Stimulated activated CD4-positive, alpha-beta T cell treated with anti-CD3 and anti-CD28 coated beads, Interleukin-4, amount 100 ng/mL, for 1 hour (primary cell): ENCODE measurements at regions not wholly inside any gene's neighbourhood (a gene's known extent, or its start where the extent isn't known, plus 50 kb on each side); places are given as distances from the start of the nearest gene placed in this dataset.
A peak's percentile ranks its signal among the peaks of the same experiment; 100 is the strongest.
"Not testable (repeated sequence)": the region's sequence is repeated elsewhere in the genome, so short reads cannot be mapped to it uniquely, and the experiment has no call there.

Source experiments
- DNase-seq: peaks from one replicate; pipeline ENCODE4 v3.0.0-alpha.2; 2020

DNA sequence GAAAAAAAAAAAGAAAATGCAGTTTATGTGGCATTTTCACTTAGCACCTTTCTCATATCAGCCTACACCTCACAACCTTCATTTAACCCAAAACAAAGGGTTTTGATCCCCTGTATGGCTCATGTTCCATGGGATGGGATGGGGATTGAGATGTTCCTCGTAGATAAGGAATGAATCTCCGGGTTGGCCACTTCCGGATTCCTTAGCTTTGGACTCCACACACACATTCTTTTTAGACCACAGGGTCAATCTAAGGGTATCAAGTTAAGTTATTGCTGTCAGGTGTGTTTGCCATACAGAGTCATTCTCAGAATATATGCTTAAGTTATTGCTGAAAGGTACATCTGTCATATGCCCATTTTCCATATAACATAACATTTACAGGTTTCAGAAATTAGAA, 301.4 kb upstream of the TGFBR2 start:
- no peak for DNase-seq

DNA sequence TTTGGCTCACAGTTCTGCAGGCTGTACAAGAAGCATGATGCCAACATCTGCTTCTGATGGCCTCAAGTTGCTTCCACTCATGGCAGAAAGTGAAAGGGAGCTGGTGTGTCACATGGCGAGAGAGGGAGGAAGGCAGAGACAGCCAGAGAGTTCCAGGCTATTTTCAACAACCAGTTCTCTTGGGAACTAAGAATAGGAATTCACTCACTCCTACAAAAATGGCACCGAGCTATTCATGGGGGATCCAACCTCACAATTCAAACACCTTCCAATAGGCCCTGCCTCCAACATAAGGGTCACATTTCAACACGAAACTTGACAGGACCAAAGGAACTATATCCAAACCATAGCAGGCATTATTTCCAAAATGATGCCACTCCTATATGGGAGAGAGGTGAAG, 299.5 kb upstream of the TGFBR2 start:
- DNase-seq = no peak

DNA sequence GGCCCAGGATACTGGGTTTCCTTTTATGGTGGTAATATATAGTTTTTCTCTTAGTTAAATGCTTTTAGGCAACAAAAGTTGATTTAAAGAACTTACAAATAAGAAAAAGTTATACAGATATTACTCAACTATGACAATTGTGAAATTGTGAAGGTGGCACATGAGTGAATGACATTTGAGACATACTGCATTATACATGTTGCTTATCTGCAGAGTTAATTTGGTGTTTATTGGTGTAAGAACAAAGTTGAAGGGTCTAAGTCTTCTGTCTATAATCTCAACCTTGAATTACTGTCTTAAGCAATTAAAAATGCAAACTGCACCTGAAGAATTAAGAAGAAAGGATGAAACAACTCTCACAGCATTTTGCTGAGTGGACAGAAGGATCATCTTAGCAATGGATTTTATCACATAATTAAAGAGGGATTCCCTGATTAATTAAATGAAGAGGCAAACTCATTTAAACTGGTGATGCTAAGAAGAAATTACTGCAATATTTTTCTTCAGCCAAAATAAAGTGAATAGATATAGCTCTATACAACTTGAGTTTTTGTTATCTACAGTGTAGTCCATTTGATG, 298.9 kb upstream of the TGFBR2 start:
- no peak for DNase-seq

DNA sequence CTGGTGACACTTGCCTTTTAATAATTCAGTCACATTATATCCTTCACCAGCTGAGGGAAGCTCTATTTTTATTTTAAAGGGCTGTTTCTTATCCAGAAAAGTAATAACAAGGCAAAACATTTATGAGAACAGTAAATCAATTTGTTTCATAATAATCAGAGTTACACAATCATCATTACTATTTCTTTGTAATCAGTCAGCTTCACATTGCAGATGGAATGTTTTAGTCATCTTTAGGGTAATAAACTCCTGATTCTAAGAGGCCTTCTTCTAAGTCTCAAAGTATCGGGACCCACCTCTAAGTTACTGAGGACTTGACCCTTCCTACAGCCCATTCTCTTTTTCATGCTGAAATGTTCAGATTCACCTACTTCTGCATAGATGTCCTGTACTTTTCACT, 298.3 kb upstream of the TGFBR2 start:
- DNase-seq = no peak

DNA sequence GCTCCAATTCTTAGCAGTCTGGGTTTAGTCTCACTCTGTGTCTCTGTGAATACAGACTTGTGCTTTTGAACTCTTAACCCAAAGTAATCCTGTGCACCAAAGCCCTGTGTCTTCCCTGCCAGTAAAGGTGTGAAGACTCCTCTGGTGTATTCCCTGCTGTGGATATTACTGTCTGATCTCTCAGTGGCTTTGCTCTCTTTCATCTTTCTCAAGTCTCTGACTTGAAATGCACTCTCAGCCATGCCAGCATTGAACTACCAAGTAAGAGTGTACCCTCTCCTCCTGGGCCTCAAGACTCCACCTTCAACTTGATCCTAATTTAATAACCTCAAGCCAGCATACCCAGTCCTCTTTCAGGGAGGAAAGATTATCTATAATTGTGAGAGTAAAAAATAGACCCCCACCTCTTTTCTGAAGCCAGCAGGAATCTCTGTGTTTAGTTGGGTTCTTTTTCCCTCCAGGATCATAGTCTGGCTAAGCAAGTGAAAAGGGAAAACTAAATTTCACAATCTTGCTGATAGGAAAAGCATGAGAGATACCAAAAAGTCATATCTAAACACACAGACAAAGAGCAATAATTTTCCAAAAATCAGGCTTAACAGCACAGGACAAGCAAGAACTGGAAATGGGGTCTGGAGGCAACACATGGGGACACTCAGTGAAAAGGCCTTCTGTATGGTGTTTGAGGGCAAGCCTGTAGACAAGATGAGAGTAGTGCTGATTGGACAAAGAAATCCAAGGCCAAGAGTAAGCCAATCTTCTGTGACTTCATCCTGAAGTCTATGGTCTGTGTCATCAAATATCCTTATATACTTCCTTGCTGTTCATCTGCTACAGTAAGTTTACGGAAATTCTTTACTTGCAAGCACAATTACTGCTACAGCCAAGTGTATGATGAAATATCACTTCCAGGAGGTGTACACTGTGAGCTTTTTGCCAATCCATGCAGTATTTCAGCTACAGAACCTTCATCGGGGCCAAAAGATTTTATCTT, 296.1 kb upstream of the TGFBR2 start:
- DNase-seq = no peak

DNA sequence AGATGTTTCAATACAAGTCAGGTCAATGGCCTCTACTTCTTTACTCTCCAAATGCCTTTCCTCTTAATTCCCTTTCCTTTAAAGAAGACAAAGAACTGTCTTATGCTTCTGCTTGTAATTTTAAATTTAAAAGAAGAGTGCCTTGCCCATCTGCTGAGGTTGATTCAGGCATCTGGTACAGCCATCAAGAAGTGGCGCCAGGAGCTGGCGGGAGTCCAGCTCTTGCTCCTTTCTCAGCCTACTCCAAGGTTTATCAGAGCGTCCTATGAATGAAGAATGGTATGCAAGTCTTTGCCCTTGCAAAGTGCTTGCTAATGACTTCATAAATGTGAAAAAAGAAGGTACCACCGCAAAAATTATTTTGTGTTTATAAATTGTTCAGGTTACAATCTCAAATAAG, 294.6 kb upstream of the TGFBR2 start:
- DNase-seq = no peak

DNA sequence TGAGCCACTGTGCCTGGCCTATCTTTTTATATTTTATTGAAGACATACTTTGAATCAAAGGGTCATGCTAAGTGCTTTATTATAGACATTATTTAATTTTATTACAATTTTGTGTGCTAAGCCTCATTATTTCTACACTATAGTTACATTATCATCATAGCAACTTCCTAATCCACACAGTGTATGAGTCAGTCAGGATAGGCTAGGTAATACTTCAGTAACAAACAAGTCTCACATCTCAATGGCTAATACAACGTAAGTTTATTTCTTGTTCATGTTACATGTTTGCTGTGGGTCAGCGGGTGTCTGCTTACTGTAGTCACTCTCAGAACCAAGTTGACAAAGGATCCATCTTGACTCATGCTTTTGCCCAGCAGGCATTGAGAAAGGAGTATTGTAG, 292.6 kb upstream of the TGFBR2 start:
- no peak for DNase-seq

DNA sequence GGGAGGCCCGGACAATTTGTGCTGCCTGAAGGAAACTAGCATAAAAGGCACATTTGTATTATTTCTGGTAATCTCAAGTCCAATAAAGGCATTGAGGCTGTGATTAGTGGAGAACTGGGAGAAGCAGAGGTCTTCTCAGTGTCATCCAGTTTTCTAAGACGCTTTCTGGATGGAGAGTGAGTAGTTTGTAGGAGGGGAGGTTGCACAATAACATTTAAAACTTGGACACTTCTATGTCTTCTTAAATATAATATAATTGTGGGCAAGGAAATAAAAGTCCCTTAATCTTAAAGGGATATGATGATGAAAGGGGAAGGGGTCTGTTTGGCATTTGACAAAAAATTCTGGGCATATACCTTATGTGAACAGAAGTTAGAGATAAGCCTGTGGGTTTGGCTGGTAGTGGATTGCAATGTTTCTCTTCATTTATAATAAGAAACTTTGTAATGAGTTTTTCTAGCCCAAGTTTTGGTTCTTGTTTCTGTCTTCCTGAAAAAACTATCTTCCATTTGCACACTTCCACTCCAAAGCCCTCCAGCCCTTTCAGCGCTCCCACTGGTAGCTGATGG, 291.6 kb upstream of the TGFBR2 start:
- no peak for DNase-seq

DNA sequence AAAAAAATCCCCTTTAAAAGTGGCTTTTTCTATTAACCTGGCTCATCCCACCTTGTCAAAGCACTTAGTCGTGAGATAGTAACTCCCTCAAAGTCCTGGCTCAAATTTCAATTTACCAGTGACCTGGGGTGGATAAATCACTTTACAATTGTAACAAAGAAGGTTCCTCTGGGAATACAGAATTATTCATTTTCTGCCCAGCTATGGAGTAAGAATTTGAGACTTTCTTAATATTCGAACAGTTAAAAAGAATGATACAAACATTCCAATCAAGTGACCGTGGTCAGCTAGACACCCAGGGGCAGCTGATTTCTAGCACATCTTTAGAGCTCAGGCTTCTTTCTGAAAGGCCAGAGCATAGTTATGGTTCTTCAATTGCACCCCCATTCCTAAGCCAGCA, 291.0 kb upstream of the TGFBR2 start:
- no peak for DNase-seq

DNA sequence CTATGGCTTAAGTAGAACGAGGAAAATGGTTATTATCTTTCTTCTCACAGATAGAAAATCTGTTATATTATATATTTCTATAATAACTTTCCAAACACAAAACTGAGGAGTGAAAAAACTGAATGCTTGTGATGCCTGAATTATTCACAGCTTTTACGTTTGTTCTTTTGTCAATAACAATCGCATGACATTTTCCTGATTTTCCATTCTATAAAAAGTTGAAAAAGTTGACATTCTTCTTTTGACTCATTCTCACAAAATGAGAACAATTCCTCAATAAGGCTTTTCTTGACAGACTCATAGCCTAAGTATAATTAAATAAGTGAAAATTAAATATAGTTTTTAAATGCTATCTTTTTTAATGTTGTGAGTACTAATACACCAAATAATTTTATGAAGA, 288.8 kb upstream of the TGFBR2 start:
- DNase-seq = no peak

DNA sequence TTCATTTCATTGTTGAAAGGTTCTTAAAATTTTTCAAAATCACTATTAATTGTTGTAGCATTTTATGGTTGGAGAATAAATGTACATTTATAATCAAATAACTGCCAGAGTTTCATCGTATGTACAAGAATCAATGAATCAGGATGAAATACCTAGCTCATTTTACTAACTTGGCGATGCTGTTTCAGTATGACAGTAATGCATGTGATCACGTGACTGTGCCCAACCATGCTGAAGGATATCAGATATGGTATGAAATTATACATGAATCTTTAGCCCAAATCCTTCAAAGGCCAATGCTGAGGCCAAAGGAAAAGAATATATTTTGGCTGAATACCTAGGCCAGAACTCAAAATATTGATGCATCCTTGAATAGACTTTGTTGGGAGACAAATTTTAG, 288.3 kb upstream of the TGFBR2 start:
- DNase-seq = no peak

DNA sequence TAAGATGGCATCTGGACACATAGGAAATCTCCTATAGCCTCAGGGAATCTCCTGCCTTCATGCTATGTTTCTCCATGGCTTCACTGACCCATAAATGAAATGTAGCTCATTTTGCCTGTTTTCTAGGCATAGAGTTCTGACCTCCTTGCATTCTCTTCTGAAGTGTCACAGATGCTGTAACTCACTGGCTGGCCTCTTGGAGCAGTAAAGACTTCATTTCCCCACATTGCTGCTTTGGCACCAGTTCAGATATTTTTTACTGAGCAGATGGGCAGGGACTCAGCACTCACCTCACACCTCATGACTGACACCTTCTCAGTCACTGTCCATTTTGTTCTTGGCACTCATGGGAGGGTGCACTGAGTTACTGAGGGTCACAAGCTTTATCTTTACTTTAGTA, 286.7 kb upstream of the TGFBR2 start:
- peak; percentile 11 for DNase-seq

DNA sequence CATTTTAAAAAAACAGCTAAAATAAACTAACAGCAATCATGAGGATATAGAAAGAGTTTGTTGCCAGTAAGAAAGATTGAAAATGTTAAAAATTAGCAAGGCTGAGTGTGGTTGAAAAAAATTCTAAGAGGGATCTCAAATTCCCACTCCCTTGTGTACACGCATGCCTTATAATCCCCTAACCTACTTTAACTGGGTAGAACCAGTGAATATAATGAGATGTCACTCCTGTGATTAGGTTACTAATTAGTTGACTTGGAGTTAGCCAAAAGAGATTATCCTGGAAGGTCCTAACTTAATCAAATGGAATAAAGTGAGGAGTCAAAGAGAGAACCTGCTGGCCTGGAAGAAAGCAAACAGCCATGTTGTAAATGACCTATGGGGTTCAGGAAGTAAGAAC, 286.0 kb upstream of the TGFBR2 start:
- no peak for DNase-seq

DNA sequence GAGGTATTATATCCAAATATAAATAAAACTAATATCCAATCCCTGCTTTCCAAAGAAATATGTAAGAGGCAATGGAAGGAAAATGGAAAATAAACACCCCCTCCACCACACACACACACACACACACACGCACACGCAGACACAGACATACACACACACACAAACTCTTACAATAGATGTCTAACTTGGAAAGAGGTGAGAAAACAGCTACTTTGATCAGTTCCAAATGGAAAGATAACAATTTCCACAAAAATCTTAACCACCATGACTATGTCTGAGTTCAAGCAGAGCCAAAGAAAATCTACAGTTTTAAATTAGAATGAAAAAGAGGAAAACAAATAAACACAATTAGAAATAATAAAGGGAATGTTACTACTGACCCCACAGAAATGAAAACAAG, 285.3 kb upstream of the TGFBR2 start:
- no peak for DNase-seq

DNA sequence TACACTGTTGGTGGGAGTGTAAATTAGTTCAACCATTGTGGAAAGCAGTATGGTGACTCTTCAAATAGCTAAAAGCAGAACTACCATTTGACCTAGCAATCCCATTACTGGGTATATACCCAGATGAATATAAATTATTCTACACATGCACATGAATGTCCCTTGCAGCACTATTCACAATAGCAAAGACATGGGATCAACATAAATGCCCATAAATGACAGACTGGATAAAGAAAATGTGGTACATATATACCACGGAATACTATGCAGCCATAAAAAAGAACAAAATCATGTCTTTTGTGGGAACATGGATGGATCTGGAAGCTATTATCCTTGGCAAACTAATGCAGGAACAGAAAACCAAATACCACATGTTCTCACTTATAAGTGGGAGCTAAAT, 282.8 kb upstream of the TGFBR2 start:
- not testable (repeated sequence) for DNase-seq

DNA sequence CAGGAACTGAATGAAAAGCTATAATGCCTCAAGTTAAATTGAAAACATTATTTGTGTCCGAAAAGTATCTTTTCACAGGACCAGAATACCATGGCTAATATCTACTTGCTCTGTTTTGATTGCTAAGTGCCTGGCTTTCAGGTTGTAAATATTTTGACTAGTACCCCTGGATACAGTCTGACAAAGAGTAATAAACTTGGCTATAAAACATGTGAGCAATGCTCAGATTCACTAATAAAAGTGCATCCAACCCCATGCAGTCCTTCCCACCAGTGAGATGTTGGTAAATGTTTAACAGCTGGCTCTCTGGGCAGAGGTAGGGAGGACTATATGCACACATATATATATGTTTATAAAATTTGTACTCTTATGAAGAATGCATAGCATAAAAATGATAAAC, 281.8 kb upstream of the TGFBR2 start:
- no peak for DNase-seq

DNA sequence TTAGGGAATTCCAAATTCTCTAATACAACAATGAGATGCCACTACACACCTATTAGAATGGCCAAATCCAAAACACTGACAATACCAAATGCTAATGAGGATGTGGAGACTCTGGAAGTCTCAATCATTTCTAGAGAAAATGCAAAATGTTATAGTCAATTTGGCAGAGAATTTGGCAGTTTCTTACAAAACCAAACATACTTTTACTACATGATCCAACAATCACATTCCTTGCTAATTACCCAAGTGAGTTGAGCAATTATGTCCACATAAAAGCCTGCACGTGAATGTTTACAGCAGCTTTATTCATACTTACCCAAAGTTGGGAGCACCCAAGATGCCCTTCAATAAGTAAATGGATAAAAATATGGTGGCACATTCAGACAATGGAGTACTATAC, 278.4 kb upstream of the TGFBR2 start:
- not testable (repeated sequence) for DNase-seq

DNA sequence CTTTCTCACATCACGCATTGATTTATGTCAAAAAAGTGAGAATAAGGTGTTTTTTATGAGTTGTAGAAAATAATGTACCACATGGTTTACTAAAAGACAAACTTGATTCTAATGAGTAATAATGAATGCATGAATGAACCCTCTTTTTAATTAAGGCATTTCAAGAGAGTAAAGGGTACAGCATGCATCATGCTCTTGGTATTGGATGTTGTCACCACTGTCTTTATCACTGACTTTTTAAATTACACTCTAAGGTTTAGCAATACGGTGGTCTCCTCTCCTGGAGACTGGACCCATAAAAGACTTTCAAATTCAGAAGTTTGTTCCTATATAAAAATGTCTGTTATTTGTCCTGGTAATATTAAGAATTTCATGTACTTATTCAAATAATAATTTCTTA, 277.5 kb upstream of the TGFBR2 start:
- not testable (repeated sequence) for DNase-seq

DNA sequence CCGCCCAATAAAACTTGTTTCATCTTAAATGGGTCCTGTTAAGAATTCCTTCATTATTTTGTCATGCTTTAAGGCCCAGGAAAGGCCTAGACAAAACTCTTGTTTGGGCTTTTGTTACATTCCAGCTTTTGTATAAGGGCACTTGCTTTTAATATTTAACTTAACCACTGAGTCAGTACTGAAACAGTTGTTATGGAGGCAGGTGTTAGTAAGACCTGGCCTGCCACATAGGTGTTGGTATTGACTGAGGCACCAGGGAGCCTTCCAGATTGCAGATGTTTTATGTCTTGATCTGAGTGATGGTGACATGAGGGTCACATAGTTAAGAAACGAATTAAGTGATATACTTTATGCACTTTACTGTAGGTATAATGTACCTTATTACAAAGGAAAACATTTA, 274.9 kb upstream of the TGFBR2 start:
- no peak for DNase-seq

DNA sequence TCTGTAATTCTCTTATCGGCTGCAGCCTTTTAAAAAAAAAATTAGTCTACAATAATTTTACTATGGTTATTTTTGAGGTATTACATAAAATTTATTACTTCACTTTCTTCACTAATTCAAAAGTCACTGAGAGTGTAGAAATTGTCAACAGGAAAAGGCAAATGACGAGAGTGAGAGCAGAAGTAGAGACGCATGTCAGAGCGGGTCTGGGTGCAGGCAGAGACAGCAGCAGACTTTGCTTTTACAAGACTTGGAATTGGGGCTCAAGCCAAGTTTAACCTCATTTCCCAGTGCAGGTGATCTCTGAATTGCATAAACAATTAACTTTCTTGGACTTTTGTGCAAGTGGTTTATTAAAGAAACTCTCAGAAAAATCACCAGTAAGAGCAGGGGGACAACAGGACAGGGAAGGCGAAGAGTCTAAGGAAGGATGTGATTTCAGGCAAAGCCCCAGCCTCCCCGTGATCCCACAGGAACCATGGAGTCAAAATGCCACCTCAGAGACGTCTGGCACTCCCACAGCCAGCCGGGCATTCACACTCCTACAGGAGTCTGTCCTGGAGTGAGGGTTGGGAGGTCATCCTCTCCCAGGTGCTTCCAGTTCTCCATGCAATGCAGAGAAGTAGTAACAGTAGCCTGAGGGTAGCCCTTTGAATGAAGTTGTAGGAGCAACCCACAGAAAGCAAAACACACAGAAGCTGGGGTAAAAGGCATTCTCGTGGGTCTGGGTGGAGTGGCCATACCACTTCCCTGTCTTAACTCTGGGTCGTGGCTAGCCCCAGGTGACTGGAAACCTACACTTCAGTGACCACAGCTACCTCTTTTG, 274.0 kb upstream of the TGFBR2 start:
- DNase-seq = no peak

DNA sequence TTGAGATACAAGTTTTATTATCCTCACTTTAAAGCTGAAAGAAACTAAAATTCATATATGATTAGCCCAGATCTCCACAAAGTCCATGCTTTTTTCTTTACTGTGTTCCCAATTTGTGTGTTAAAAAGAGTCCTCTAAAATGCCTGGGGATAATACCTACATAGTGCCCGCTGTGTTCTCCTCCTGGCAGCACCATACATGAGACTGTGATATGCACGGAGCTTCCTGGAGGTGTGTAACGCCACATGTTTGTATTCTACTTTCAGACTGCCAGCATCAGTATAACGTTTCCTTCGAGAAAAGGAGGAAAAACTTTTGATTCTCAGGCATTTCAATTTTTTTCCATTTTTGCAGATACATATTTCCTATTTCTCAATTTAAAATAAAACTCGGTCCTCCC, 273.3 kb upstream of the TGFBR2 start:
- no peak for DNase-seq

DNA sequence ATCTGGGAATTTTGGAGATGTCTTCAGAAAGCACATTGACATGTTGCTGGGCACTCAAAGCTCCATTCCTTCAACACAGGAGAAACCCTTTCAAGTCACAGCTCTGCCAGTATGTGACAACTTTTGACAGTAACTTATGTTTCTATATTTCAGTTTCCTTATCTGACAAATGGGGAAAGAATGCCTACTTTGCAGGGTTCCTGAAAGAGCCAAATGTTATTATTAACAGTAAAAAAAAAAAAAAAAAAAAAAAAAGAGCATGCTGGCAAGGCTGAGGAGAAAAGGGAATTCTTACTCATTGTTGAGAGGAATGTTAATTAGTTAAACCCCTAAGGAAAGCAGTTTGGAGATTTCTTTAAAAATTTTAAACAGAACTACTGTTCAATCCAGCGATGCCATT, 272.5 kb upstream of the TGFBR2 start:
- no peak for DNase-seq

DNA sequence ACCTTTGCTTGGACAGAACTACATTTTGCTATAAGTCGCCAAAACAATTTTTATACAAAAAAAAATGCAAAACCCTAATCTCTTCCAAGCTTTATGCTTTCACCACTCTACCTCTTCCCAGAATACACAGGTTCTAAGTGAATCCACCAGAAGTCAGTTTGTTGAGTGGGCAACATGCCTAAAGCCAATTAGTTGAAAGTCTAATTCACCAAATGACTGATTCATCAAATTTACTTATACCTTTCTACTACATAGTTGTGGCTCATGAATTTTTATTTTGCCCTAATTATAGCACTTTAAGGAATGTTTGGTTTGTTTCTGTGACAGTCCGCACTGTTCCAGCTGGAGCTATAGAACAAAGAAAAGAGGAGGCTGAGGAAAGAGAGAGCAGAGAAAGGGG, 265.9 kb upstream of the TGFBR2 start:
- DNase-seq = no peak
